ENCODE measurements at regions not wholly inside any gene's neighbourhood (a gene's known extent, or its start where the extent isn't known, plus 50 kb on each side); places are given as distances from the start of the nearest gene placed in this dataset.

- ATAC-seq = no peak
- TF ChIP-seq ZFP30 (CRISPR knock-in tag; IDR thresholded peaks at IDR 0.05) = no peak
- no peak for TF ChIP-seq TSHZ2 (CRISPR knock-in tag; IDR thresholded peaks at IDR 0.05)
- TF ChIP-seq GLIS3 (CRISPR knock-in tag; IDR thresholded peaks at IDR 0.05) = no peak
- no peak for TF ChIP-seq ZNF8 (CRISPR knock-in tag; IDR thresholded peaks at IDR 0.05)
- no peak for TF ChIP-seq ZC3H10 (CRISPR knock-in tag; IDR thresholded peaks at IDR 0.05)
- TF ChIP-seq ESRRG (CRISPR knock-in tag; IDR thresholded peaks at IDR 0.05) = no peak
- no peak for TF ChIP-seq TCF4 (CRISPR knock-in tag; IDR thresholded peaks at IDR 0.05; ENCODE audit: borderline replicate concordance)
- no peak for TF ChIP-seq ISL1 (CRISPR knock-in tag; IDR thresholded peaks at IDR 0.05)
- TF ChIP-seq, protein P1, sequence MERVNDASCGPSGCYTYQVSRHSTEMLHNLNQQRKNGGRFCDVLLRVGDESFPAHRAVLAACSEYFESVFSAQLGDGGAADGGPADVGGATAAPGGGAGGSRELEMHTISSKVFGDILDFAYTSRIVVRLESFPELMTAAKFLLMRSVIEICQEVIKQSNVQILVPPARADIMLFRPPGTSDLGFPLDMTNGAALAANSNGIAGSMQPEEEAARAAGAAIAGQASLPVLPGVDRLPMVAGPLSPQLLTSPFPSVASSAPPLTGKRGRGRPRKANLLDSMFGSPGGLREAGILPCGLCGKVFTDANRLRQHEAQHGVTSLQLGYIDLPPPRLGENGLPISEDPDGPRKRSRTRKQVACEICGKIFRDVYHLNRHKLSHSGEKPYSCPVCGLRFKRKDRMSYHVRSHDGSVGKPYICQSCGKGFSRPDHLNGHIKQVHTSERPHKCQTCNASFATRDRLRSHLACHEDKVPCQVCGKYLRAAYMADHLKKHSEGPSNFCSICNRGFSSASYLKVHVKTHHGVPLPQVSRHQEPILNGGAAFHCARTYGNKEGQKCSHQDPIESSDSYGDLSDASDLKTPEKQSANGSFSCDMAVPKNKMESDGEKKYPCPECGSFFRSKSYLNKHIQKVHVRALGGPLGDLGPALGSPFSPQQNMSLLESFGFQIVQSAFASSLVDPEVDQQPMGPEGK (CRISPR knock-in tag; IDR thresholded peaks at IDR 0.05; ENCODE audit: borderline replicate concordance) = no peak
- TF ChIP-seq BACH2 (CRISPR knock-in tag; IDR thresholded peaks at IDR 0.05; ENCODE audit: borderline replicate concordance) = no peak
- no peak for TF ChIP-seq RARB (CRISPR knock-in tag; IDR thresholded peaks at IDR 0.05)
- no peak for TF ChIP-seq ARNTL (CRISPR knock-in tag; IDR thresholded peaks at IDR 0.05; ENCODE audit: borderline replicate concordance, low read depth)
- TF ChIP-seq SNAI2 (CRISPR knock-in tag; IDR thresholded peaks at IDR 0.05) = no peak
- TF ChIP-seq TOX (CRISPR knock-in tag; IDR thresholded peaks at IDR 0.05; ENCODE audit: borderline replicate concordance) = no peak
- TF ChIP-seq ZNF70 (CRISPR knock-in tag; IDR thresholded peaks at IDR 0.05) = no peak
- TF ChIP-seq, protein P2, sequence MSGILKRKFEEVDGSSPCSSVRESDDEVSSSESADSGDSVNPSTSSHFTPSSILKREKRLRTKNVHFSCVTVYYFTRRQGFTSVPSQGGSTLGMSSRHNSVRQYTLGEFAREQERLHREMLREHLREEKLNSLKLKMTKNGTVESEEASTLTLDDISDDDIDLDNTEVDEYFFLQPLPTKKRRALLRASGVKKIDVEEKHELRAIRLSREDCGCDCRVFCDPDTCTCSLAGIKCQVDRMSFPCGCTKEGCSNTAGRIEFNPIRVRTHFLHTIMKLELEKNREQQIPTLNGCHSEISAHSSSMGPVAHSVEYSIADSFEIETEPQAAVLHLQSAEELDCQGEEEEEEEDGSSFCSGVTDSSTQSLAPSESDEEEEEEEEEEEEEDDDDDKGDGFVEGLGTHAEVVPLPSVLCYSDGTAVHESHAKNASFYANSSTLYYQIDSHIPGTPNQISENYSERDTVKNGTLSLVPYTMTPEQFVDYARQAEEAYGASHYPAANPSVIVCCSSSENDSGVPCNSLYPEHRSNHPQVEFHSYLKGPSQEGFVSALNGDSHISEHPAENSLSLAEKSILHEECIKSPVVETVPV (CRISPR knock-in tag; IDR thresholded peaks at IDR 0.05) = no peak
- no peak for TF ChIP-seq CSDC2 (CRISPR knock-in tag; IDR thresholded peaks at IDR 0.05)
- TF ChIP-seq POU6F1 (CRISPR knock-in tag; IDR thresholded peaks at IDR 0.05; ENCODE audit: borderline replicate concordance, low read depth) = no peak
- no peak for TF ChIP-seq ZFP3 (CRISPR knock-in tag; IDR thresholded peaks at IDR 0.05)
Measured at GRCh38 chr1:48092401-48092800, 95.2 kb upstream of the TRABD2B start.

- no peak for TF ChIP-seq ZC3H10 (CRISPR knock-in tag; IDR thresholded peaks at IDR 0.05)
- TF ChIP-seq ISL1 (CRISPR knock-in tag; IDR thresholded peaks at IDR 0.05) = no peak
- no peak for TF ChIP-seq CREB5 (CRISPR knock-in tag; IDR thresholded peaks at IDR 0.05; ENCODE audit: low read depth)
- no peak for ATAC-seq
Measured at GRCh38 chr1:48089356-48089891, 92.2 kb upstream of the TRABD2B start.

- ATAC-seq = no peak
- TF ChIP-seq ZFP30 (CRISPR knock-in tag; IDR thresholded peaks at IDR 0.05) (no peak), ZFP3 (CRISPR knock-in tag; IDR thresholded peaks at IDR 0.05) (no peak), GLIS3 (CRISPR knock-in tag; IDR thresholded peaks at IDR 0.05) (no peak), SNAI2 (CRISPR knock-in tag; IDR thresholded peaks at IDR 0.05) (no peak), PPARA (CRISPR knock-in tag; IDR thresholded peaks at IDR 0.05; ENCODE audit: borderline replicate concordance) (no peak), CREB5 (CRISPR knock-in tag; IDR thresholded peaks at IDR 0.05; ENCODE audit: low read depth) (no peak), RARB (CRISPR knock-in tag; IDR thresholded peaks at IDR 0.05) (no peak), TSHZ2 (CRISPR knock-in tag; IDR thresholded peaks at IDR 0.05) (no peak), ZNF565 (CRISPR knock-in tag; conservative IDR thresholded peaks at IDR 0.05; ENCODE audit: low read depth) (no peak), ISL1 (CRISPR knock-in tag; IDR thresholded peaks at IDR 0.05) (no peak), ESRRG (CRISPR knock-in tag; IDR thresholded peaks at IDR 0.05) (no peak)
- TF ChIP-seq, protein P1 (CRISPR knock-in tag; IDR thresholded peaks at IDR 0.05; ENCODE audit: borderline replicate concordance) = no peak
Measured at GRCh38 chr1:48084826-48085225, 87.6 kb upstream of the TRABD2B start.

Measured in SK-N-SH treated with all-trans-retinoic acid at 6 μM for 48 hours (cell line).